Endothelial cell of umbilical vein (primary cell): ENCODE measurements at regions not wholly inside any gene's neighbourhood (a gene's known extent, or its start where the extent isn't known, plus 50 kb on each side); places are given as distances from the start of the nearest gene placed in this dataset.

Experiments
- BruUV-seq: library from RNA; stranded (reverse); fragments of 400-500 nt; replicated peaks from 2 replicates; lab custom pipeline; 2021; lab: Mats Ljungman, UMichigan
- CTCF ChIA-PET: fragments of 300-600, 350-600 bp; sonication (Branson Sonifier 250); formaldehyde crosslinking; loops from one replicate; lab custom pipeline; 2021; ENCODE audit warnings: antibody characterized with exemption, inconsistent platforms; lab: Charles Lee
- POLR2A ChIA-PET: fragments of 300-600, 350-600 bp; sonication (Branson Sonifier 250); formaldehyde crosslinking; loops from one replicate; lab custom pipeline; 2021; ENCODE audit warnings: antibody characterized with exemption, inconsistent platforms; lab: Charles Lee
- DNase-seq: peaks from one replicate; pipeline ENCODE4 v3.0.0-alpha.2; 2011; ENCODE audit warnings: low read depth, low spot score
- FAIRE-seq: peaks from 2 replicates; lab custom pipeline; 2011; peaks lifted over from hg19 to GRCh38; lab: Jason Lieb, UNC
- H2AFZ ChIP-seq: 2 replicates; pipeline ENCODE4 v1.6.0; 2012; ENCODE audit warnings: low read depth, low read length, control low read depth, inconsistent platforms
- H3K27ac ChIP-seq: 2 replicates; pipeline ENCODE4 v1.5.1; 2011; ENCODE audit warnings: low read depth, mild to moderate bottlenecking, control low read depth, low read length, moderate library complexity; ENCODE audit not compliant: insufficient read depth
- H3K27me3 ChIP-seq, 2 experiments: 2 replicates each; pipeline versions ENCODE4 v1.6.0 to v1.6.1; 2011; ENCODE audit warnings: low read length in 2 of 2, mixed read lengths in 1 of 2; ENCODE audit not compliant: control insufficient read depth in 2 of 2, insufficient read depth in 2 of 2
- H3K36me3 ChIP-seq, 2 experiments: 2 replicates in 1 of 2; 3 replicates in 1 of 2; pipeline ENCODE4 v1.5.1; 2011; ENCODE audit warnings: low read length in 2 of 2, mild to moderate bottlenecking in 1 of 2, moderate library complexity in 1 of 2; ENCODE audit not compliant: control insufficient read depth in 2 of 2, insufficient read depth in 2 of 2; ENCODE audit errors: extremely low read depth in 1 of 2
- H3K4me1 ChIP-seq: 3 replicates; pipeline ENCODE4 v1.5.1; 2011; ENCODE audit warnings: mild to moderate bottlenecking, low read length; ENCODE audit not compliant: control insufficient read depth, insufficient read depth; ENCODE audit errors: extremely low read depth
- H3K4me2 ChIP-seq: 2 replicates; pipeline ENCODE4 v1.6.1; 2011; ENCODE audit warnings: low read length, control low read depth, mixed read lengths; ENCODE audit not compliant: insufficient read depth
- H3K4me3 ChIP-seq, 3 experiments: fragments of 200-600 bp in 1 of 3; sonication (generic), shearing (Covaris generic) in 1 of 3; replicated peaks in 1 of 3; 2 replicates each; pipeline ENCODE4 v1.5.1; 2011 to 2016; ENCODE audit warnings: control low read depth in 3 of 3, low read length in 3 of 3, mild to moderate bottlenecking in 2 of 3, inconsistent platforms in 1 of 3, low read depth in 1 of 3, moderate library complexity in 1 of 3; ENCODE audit not compliant: insufficient read depth in 1 of 3
- H3K79me2 ChIP-seq: 2 replicates; pipeline ENCODE4 v1.6.0; 2012; ENCODE audit warnings: low read length, inconsistent platforms; ENCODE audit not compliant: control insufficient read depth, insufficient read depth
- H3K9ac ChIP-seq: replicated peaks from 2 replicates; pipeline ENCODE3; 2011; ENCODE audit warnings: low read length, control low read depth; ENCODE audit not compliant: insufficient read depth; ENCODE audit errors: extremely low read depth
- H3K9me1 ChIP-seq: replicated peaks from 3 replicates; pipeline ENCODE4 v1.6.0; 2011; ENCODE audit warnings: mild to moderate bottlenecking, low read length; ENCODE audit not compliant: control insufficient read depth, insufficient read depth; ENCODE audit errors: extremely low read depth
- H3K9me3 ChIP-seq: replicated peaks from 2 replicates; pipeline ENCODE4 v1.5.1; 2012; ENCODE audit warnings: low read length, inconsistent platforms; ENCODE audit not compliant: control insufficient read depth, insufficient read depth
- H4K20me1 ChIP-seq: replicated peaks from 2 replicates; pipeline ENCODE3; 2011; ENCODE audit warnings: mild to moderate bottlenecking, low read length; ENCODE audit not compliant: control insufficient read depth, insufficient read depth; ENCODE audit errors: extremely low read depth
- EZH2 ChIP-seq: IDR thresholded peaks from 2 replicates; pipeline ENCODE4 v1.6.1; 2012; ENCODE audit warnings: borderline replicate concordance, low read depth, mild to moderate bottlenecking, moderate library complexity, low read length, inconsistent platforms; ENCODE audit not compliant: severe bottlenecking
- FOS ChIP-seq: IDR thresholded peaks from 2 replicates; pipeline ENCODE4 v1.6.1; 2011; ENCODE audit warnings: mild to moderate bottlenecking, low read length, moderate library complexity, borderline replicate concordance; ENCODE audit not compliant: insufficient read depth
- GATA2 ChIP-seq: IDR thresholded peaks from 2 replicates; pipeline ENCODE4 v1.7.0; 2011; ENCODE audit warnings: low read depth, mild to moderate bottlenecking, moderate library complexity, mixed read lengths, low read length; ENCODE audit not compliant: insufficient read length, insufficient read depth
- JUN ChIP-seq: IDR thresholded peaks from 2 replicates; pipeline ENCODE4 v1.6.1; 2011; ENCODE audit warnings: borderline replicate concordance, low read depth; ENCODE audit not compliant: insufficient read length, insufficient read depth
- MYC ChIP-seq: IDR thresholded peaks from one replicate; pipeline ENCODE4 v1.6.1; 2011; ENCODE audit warnings: mild to moderate bottlenecking, low read depth, low read length
- POLR2A ChIP-seq: IDR thresholded peaks from 2 replicates; pipeline ENCODE4 v1.6.1; 2012; ENCODE audit warnings: low read depth, mild to moderate bottlenecking, control low read depth, low read length
- POLR2AphosphoS5 ChIP-seq: IDR thresholded peaks from 2 replicates; pipeline ENCODE4 v1.6.1; 2012; ENCODE audit warnings: low read depth, mild to moderate bottlenecking, control low read depth, low read length, moderate library complexity; ENCODE audit not compliant: insufficient read depth
- dilution Hi-C: fragments of 300-500 bp; cut with MboI; formaldehyde crosslinking; loops from one replicate; pipeline ENCODE4 v1.15.0; 2019; ENCODE audit warnings: low sequenced_read_pairs; ENCODE audit not compliant: extremely low pct_ligation_motif_present
- intact Hi-C: fragments of 100-400 bp; cut with micrococcal nuclease; formaldehyde crosslinking; loops from one replicate; pipeline ENCODE4 v1.10.0; 2022
- TF ChIP-seq, protein P1 (sequence below): IDR thresholded peaks from 2 replicates; pipeline ENCODE4 v1.6.1; 2011; ENCODE audit not compliant: insufficient read depth, insufficient read length
- TF ChIP-seq, protein P2 (sequence below), 2 donors: IDR thresholded peaks; 1 replicate in 1 of 2; 2 replicates in 1 of 2; pipeline ENCODE4 v1.5.1; 2011; ENCODE audit warnings: low read length in 2 of 2, mild to moderate bottlenecking in 2 of 2, moderate library complexity in 2 of 2, control low read depth in 1 of 2, inconsistent platforms in 1 of 2, low read depth in 1 of 2; ENCODE audit not compliant: insufficient read depth in 1 of 2; ENCODE audit errors: extremely low read depth in 1 of 2

GRCh38 chr17:34761646-34762045, 182.3 kb downstream of the TMEM132E start:
- TF ChIP-seq JUN (no peak), POLR2A (no peak), EZH2 (no peak), POLR2AphosphoS5 (no peak), MYC (no peak), GATA2 (no peak), FOS (no peak)
- TF ChIP-seq, protein P1, sequence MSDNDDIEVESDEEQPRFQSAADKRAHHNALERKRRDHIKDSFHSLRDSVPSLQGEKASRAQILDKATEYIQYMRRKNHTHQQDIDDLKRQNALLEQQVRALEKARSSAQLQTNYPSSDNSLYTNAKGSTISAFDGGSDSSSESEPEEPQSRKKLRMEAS = no peak
- TF ChIP-seq, protein P2, sequence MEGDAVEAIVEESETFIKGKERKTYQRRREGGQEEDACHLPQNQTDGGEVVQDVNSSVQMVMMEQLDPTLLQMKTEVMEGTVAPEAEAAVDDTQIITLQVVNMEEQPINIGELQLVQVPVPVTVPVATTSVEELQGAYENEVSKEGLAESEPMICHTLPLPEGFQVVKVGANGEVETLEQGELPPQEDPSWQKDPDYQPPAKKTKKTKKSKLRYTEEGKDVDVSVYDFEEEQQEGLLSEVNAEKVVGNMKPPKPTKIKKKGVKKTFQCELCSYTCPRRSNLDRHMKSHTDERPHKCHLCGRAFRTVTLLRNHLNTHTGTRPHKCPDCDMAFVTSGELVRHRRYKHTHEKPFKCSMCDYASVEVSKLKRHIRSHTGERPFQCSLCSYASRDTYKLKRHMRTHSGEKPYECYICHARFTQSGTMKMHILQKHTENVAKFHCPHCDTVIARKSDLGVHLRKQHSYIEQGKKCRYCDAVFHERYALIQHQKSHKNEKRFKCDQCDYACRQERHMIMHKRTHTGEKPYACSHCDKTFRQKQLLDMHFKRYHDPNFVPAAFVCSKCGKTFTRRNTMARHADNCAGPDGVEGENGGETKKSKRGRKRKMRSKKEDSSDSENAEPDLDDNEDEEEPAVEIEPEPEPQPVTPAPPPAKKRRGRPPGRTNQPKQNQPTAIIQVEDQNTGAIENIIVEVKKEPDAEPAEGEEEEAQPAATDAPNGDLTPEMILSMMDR (IDR thresholded peaks at IDR 0.05; ENCODE audit: extremely low read depth in 1 of 2, insufficient read depth in 1 of 2, low read depth in 1 of 2, low read length in 2 of 2) = no peak
- Histone ChIP-seq H3K4me3 (no peak overlapping the region), H4K20me1 (no peaks in the 10 kb centered on the region), H3K79me2 (no peaks in the 10 kb centered on the region), H3K9me1 (no peaks in the 10 kb centered on the region), H3K9ac (no peak overlapping the region), H3K36me3 (no peaks in the 10 kb centered on the region), H2AFZ (no peak overlapping the region), H3K4me1 (no peaks in the 10 kb centered on the region), H3K9me3 (no peaks in the 10 kb centered on the region), H3K27me3 (no peaks in the 10 kb centered on the region), H3K27ac (no peak overlapping the region), H3K4me2 (no peak overlapping the region)
- dilution Hi-C loops = no loop called here
- BruUV-seq = no TSS peak
- DNase-seq = no peak
- ChIA-PET CTCF (no interaction called here), POLR2A (no interaction called here)
- intact Hi-C loops = no loop called here
- no peak for FAIRE-seq
